ENCODE measurements at regions not wholly inside any gene's neighbourhood (a gene's known extent, or its start where the extent isn't known, plus 50 kb on each side); places are given as distances from the start of the nearest gene placed in this dataset.

- DNase-seq (ENCODE audit: low read depth in 2 of 2), result no peak
Observed at GRCh38 chr5:68407311-68408239, 192.0 kb downstream of the PIK3R1 start.

GRCh38 chr5:68408345-68408871 is 192.9 kb downstream of the PIK3R1 start:
- DNase-seq (ENCODE audit: low read depth in 2 of 2), result no peak

- DNase-seq (ENCODE audit: low read depth in 2 of 2), result no peak
Observed at GRCh38 chr5:68409259-68409658, 193.7 kb downstream of the PIK3R1 start.

GRCh38 chr5:68411161-68411560 is 195.6 kb downstream of the PIK3R1 start:
- DNase-seq (ENCODE audit: low read depth in 2 of 2), result no peak

- no peak for DNase-seq (ENCODE audit: low read depth in 2 of 2)
Observed at GRCh38 chr5:68415177-68416085, 199.9 kb downstream of the PIK3R1 start.

- DNase-seq (ENCODE audit: low read depth in 2 of 2), result no peak
Observed at GRCh38 chr5:68416714-68417113, 201.2 kb downstream of the PIK3R1 start.

- DNase-seq (ENCODE audit: low read depth in 2 of 2), result no peak
Observed at GRCh38 chr5:68418201-68418600, 202.6 kb downstream of the PIK3R1 start.

- DNase-seq (ENCODE audit: low read depth in 2 of 2), result no peak
Observed at GRCh38 chr5:68418680-68419079, 203.1 kb downstream of the PIK3R1 start.

GRCh38 chr5:68419081-68419636 is 203.6 kb downstream of the PIK3R1 start:
- no peak for DNase-seq (ENCODE audit: low read depth in 2 of 2)

- no peak for DNase-seq (ENCODE audit: low read depth in 2 of 2)
Observed at GRCh38 chr5:68419637-68420452, 204.3 kb downstream of the PIK3R1 start.

GRCh38 chr5:68420476-68421344 is 205.2 kb downstream of the PIK3R1 start:
- no peak for DNase-seq (ENCODE audit: low read depth in 2 of 2)

GRCh38 chr5:68421485-68422220 is 206.1 kb downstream of the PIK3R1 start:
- no peak for DNase-seq (ENCODE audit: low read depth in 2 of 2)

- no peak for DNase-seq (ENCODE audit: low read depth in 2 of 2)
Observed at GRCh38 chr5:68423154-68423811, 207.7 kb downstream of the PIK3R1 start.

GRCh38 chr5:68424799-68425537 is 209.4 kb downstream of the PIK3R1 start:
- no peak for DNase-seq (ENCODE audit: low read depth in 2 of 2)

GRCh38 chr5:68426586-68426985 is 211.0 kb downstream of the PIK3R1 start:
- no peak for DNase-seq (ENCODE audit: low read depth in 2 of 2)

GRCh38 chr5:68428231-68428811 is 212.8 kb downstream of the PIK3R1 start:
- no peak for DNase-seq (ENCODE audit: low read depth in 2 of 2)

GRCh38 chr5:68429510-68429909 is 214.0 kb downstream of the PIK3R1 start:
- no peak for DNase-seq (ENCODE audit: low read depth in 2 of 2)

GRCh38 chr5:68430279-68430678 is 214.7 kb downstream of the PIK3R1 start:
- DNase-seq (ENCODE audit: low read depth in 2 of 2), result no peak

All from stimulated activated CD8-positive, alpha-beta memory T cell treated with anti-CD3 and anti-CD28 coated beads, Interleukin-2, amount 100 ng/mL, for 1 hour (primary cell).